ENCODE measurements at regions not wholly inside any gene's neighbourhood (a gene's known extent, or its start where the extent isn't known, plus 50 kb on each side); places are given as distances from the start of the nearest gene placed in this dataset.

DNA sequence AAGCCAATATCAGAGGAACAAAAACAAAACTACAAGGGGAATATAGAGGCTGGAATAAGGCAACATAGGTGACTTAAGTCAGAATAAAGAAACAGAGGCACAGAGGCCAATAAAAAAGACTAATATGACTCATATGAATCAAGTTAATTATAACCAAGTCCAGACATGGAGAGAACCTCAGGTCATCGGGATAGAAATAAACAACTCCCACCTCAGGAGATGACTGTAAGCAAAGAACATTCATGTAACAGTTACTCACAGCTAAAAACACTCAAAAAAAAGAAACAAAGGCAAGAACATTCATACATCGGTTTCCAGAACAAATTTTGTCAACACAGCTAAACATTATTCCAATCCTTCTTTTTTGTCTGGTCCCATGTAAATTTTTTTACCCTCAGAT is 60.3 kb upstream of the RXFP1 start (continued):
- no peak for TF ChIP-seq STAT1 (conservative IDR thresholded peaks at IDR 0.05)

DNA sequence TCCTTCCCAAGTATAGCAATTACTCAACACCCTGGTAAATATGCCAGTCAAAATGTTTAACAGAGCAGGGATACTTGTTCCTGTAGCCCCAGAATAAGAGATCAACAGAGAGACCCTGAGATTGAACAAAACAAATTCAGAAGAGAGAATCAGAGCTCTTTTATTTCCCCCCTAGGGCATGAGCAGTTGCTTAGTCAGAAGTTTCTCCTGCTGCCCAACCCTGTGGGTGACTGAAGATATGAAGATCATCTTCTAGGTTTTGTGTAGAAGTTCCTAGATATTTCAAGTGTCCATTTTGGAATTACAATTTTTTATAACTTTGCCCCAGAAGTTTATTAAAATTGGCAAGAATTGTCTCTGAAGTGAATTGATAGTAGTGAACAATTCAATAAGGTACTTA is 59.1 kb upstream of the RXFP1 start:
- Histone ChIP-seq H3K27ac (ENCODE audit: control insufficient read depth, insufficient read depth) (no peak overlapping the region), H3K79me2 (ENCODE audit: control insufficient read depth, insufficient read depth, low read length) (no peaks in the 10 kb centered on the region), H3K27me3 (replicated peaks in 1 of 2; ENCODE audit: control insufficient read depth in 2 of 2, insufficient read depth in 2 of 2, low read length in 1 of 2) (no peaks in the 10 kb centered on the region; a peak in 1 of 4 replicates), H3K4me3 (no peak overlapping the region), H3K9me3 (replicated peaks; ENCODE audit: control insufficient read depth, insufficient read depth, low read length) (no peaks in the 10 kb centered on the region), H3K4me1 (ENCODE audit: control insufficient read depth, insufficient read depth, low read length) (no peaks in the 10 kb centered on the region), H2AFZ (ENCODE audit: control insufficient read depth, low read depth, low read length) (no peak overlapping the region), H3K4me2 (ENCODE audit: control insufficient read depth, insufficient read depth) (no peak overlapping the region), H4K20me1 (ENCODE audit: control insufficient read depth, insufficient read depth) (no peaks in the 10 kb centered on the region), H3K36me3 (ENCODE audit: control insufficient read depth in 2 of 2, insufficient read depth in 2 of 2, low read length in 1 of 2) (no peaks in the 10 kb centered on the region), H3K9ac (ENCODE audit: control insufficient read depth, insufficient read depth, low read length) (no peak overlapping the region)
- in situ Hi-C loops (cut with MboI), result no loop called here
- ChIA-PET CTCF (no interaction called here), SMC1A (ENCODE audit: uncharacterized antibody, unreplicated experiment) (no interaction called here), RAD21 (ENCODE audit: unreplicated experiment) (no interaction called here), POLR2A (no interaction called here)
- no peak for TF ChIP-seq PAX8 (IDR thresholded peaks at IDR 0.05)
- TF ChIP-seq CEBPB (IDR thresholded peaks at IDR 0.05; ENCODE audit: borderline replicate concordance in 1 of 2, low read depth in 2 of 2, low read length in 2 of 2), result no peak
- TF ChIP-seq, protein P1, sequence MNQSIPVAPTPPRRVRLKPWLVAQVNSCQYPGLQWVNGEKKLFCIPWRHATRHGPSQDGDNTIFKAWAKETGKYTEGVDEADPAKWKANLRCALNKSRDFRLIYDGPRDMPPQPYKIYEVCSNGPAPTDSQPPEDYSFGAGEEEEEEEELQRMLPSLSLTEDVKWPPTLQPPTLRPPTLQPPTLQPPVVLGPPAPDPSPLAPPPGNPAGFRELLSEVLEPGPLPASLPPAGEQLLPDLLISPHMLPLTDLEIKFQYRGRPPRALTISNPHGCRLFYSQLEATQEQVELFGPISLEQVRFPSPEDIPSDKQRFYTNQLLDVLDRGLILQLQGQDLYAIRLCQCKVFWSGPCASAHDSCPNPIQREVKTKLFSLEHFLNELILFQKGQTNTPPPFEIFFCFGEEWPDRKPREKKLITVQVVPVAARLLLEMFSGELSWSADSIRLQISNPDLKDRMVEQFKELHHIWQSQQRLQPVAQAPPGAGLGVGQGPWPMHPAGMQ (IDR thresholded peaks at IDR 0.05; ENCODE audit: borderline replicate concordance), result no peak
- TF ChIP-seq CBX3 (IDR thresholded peaks at IDR 0.05; ENCODE audit: borderline replicate concordance, low read depth), result no peak
- TF ChIP-seq CREM (IDR thresholded peaks at IDR 0.05; ENCODE audit: low read depth), result no peak
- no peak for TF ChIP-seq HDAC2 (IDR thresholded peaks at IDR 0.05)
- no peak for TF ChIP-seq WRNIP1 (IDR thresholded peaks at IDR 0.05; ENCODE audit: borderline replicate concordance, low read depth, low read length)
- no peak for TF ChIP-seq NR2F1 (conservative IDR thresholded peaks at IDR 0.05)
- TF ChIP-seq RAD51 (IDR thresholded peaks at IDR 0.05), result no peak
- TF ChIP-seq ZNF274 (IDR thresholded peaks at IDR 0.05; ENCODE audit: insufficient read depth, insufficient read length), result no peak
- TF ChIP-seq ZSCAN29 (IDR thresholded peaks at IDR 0.05), result no peak
- TF ChIP-seq, protein P2, sequence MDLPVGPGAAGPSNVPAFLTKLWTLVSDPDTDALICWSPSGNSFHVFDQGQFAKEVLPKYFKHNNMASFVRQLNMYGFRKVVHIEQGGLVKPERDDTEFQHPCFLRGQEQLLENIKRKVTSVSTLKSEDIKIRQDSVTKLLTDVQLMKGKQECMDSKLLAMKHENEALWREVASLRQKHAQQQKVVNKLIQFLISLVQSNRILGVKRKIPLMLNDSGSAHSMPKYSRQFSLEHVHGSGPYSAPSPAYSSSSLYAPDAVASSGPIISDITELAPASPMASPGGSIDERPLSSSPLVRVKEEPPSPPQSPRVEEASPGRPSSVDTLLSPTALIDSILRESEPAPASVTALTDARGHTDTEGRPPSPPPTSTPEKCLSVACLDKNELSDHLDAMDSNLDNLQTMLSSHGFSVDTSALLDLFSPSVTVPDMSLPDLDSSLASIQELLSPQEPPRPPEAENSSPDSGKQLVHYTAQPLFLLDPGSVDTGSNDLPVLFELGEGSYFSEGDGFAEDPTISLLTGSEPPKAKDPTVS (IDR thresholded peaks at IDR 0.05; ENCODE audit: low read depth, low read length), result no peak
- TF ChIP-seq JUND (IDR thresholded peaks at IDR 0.05; ENCODE audit: low read depth, low read length), result no peak
- TF ChIP-seq SREBF2 (IDR thresholded peaks at IDR 0.05; ENCODE audit: low read length), result no peak
- no peak for TF ChIP-seq EZH2 (IDR thresholded peaks at IDR 0.05; ENCODE audit: borderline replicate concordance, control insufficient read depth, low read depth, low read length)
- TF ChIP-seq, protein P3, sequence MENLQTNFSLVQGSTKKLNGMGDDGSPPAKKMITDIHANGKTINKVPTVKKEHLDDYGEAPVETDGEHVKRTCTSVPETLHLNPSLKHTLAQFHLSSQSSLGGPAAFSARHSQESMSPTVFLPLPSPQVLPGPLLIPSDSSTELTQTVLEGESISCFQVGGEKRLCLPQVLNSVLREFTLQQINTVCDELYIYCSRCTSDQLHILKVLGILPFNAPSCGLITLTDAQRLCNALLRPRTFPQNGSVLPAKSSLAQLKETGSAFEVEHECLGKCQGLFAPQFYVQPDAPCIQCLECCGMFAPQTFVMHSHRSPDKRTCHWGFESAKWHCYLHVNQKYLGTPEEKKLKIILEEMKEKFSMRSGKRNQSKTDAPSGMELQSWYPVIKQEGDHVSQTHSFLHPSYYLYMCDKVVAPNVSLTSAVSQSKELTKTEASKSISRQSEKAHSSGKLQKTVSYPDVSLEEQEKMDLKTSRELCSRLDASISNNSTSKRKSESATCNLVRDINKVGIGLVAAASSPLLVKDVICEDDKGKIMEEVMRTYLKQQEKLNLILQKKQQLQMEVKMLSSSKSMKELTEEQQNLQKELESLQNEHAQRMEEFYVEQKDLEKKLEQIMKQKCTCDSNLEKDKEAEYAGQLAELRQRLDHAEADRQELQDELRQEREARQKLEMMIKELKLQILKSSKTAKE (IDR thresholded peaks at IDR 0.05; ENCODE audit: low read depth, poor library complexity, severe bottlenecking), result no peak
- no peak for TF ChIP-seq SUPT20H (IDR thresholded peaks at IDR 0.05; ENCODE audit: borderline replicate concordance, control insufficient read depth, low read depth, low read length)
- no peak for FAIRE-seq
- intact Hi-C loops (cut with micrococcal nuclease; ENCODE audit: unreplicated experiment), result no loop called here
- DNase-seq (ENCODE audit: low read depth, low spot score), result no peak
- no TSS peak for BruUV-seq (replicated peaks)
- no peak for ATAC-seq

All from GM12878 (cell line).